BLaER1 treated with 17β-estradiol and CSF1 and Interleukin-3, amounts not matched to agents 10 nM and 100 nM (cell line): ENCODE measurements at regions not wholly inside any gene's neighbourhood (a gene's known extent, or its start where the extent isn't known, plus 50 kb on each side); places are given as distances from the start of the nearest gene placed in this dataset.

Experiments used
- H3K27ac ChIP-seq, 11 experiments: shearing (Covaris generic); formaldehyde crosslinking; 2 replicates each; pipeline ENCODE4 v1.8.1; 2022
- H3K27me3 ChIP-seq, 11 experiments: shearing (Covaris generic); formaldehyde crosslinking; 2 replicates each; pipeline ENCODE4 v1.8.1; 2022
- H3K36me3 ChIP-seq, 11 experiments: shearing (Covaris generic); formaldehyde crosslinking; 2 replicates each; pipeline ENCODE4 v1.8.1; 2022
- H3K4me1 ChIP-seq, 10 experiments: shearing (Covaris generic); formaldehyde crosslinking; 2 replicates each; pipeline ENCODE4 v1.8.1; 2022
- H3K4me2 ChIP-seq, 11 experiments: shearing (Covaris generic); formaldehyde crosslinking; 2 replicates each; pipeline ENCODE4 v1.8.1; 2022
- H3K4me3 ChIP-seq, 10 experiments: shearing (Covaris generic); formaldehyde crosslinking; 2 replicates each; pipeline ENCODE4 v1.8.1; 2022
- H3K9ac ChIP-seq, 11 experiments: shearing (Covaris generic); formaldehyde crosslinking; 2 replicates each; pipeline ENCODE4 v1.8.1; 2022
- H3K9me3 ChIP-seq, 11 experiments: shearing (Covaris generic); formaldehyde crosslinking; replicated peaks in 1 of 11; 2 replicates each; pipeline ENCODE4 v1.8.1; 2022
- H4K20me1 ChIP-seq, 11 experiments: shearing (Covaris generic); formaldehyde crosslinking; 2 replicates each; pipeline ENCODE4 v1.8.1; 2022
- Cebpa-rat ChIP-seq, 11 experiments: shearing (Covaris generic); IDR thresholded peaks; 2 replicates each; pipeline ENCODE4 v1.8.1; 2022

- Histone ChIP-seq H3K9ac (no peak overlapping the region), H3K27ac (no peak overlapping the region), H3K9me3 (peaks cover 0 to 26% (median 11%) of the 10 kb centered on the region in 11 experiments; a peak in 8 of 22 replicates), H3K4me3 (no peak overlapping the region), H3K4me1 (peaks cover 11 to 47% (median 18%) of the 10 kb centered on the region in 10 experiments; a peak in 19 of 20 replicates), H3K36me3 (no peaks in the 10 kb centered on the region), H3K27me3 (no peaks in the 10 kb centered on the region), H4K20me1 (no peaks in the 10 kb centered on the region), H3K4me2 (no peak overlapping the region)
- no peak for TF ChIP-seq Cebpa-rat (IDR thresholded peaks at IDR 0.05)
Measured at GRCh38 chr20:39117491-39117890, 155.3 kb downstream of the DHX35 start.

- Histone ChIP-seq H3K4me3 (no peak overlapping the region), H3K36me3 (no peaks in the 10 kb centered on the region), H3K9ac (no peak overlapping the region), H3K27me3 (peaks cover 0 to 6% (median 2%) of the 10 kb centered on the region in 11 experiments; a peak in 8 of 22 replicates), H3K4me1 (peaks cover 15 to 42% (median 26%) of the 10 kb centered on the region in 10 experiments; a peak in 19 of 20 replicates), H3K27ac (no peak overlapping the region), H3K9me3 (peaks cover 0 to 26% (median 11%) of the 10 kb centered on the region in 11 experiments; a peak in 8 of 22 replicates), H3K4me2 (no peak overlapping the region), H4K20me1 (no peaks in the 10 kb centered on the region)
- no peak for TF ChIP-seq Cebpa-rat (IDR thresholded peaks at IDR 0.05)
Measured at GRCh38 chr20:39116020-39116419, 153.9 kb downstream of the DHX35 start.

- peaks cover 0 to 21% (median 9%) of the 10 kb centered on the region in 11 experiments; a peak in 11 of 22 replicates for H3K27me3 ChIP-seq
- no peak for TF ChIP-seq Cebpa-rat (IDR thresholded peaks at IDR 0.05)
- no peak overlapping the region for H3K4me3 ChIP-seq
- H3K9me3 ChIP-seq = peaks cover 0 to 18% (median 5%) of the 10 kb centered on the region in 11 experiments; a peak in 8 of 22 replicates
- peak overlapping the region in 4 of 11 experiments; percentile 16 to 67 (median 32); a peak in 2 of 22 replicates for H3K9ac ChIP-seq
- no peaks in the 10 kb centered on the region; a peak in 1 of 22 replicates for H4K20me1 ChIP-seq
- peaks cover 0 to 15% (median 10%) of the 10 kb centered on the region in 10 experiments; a peak in 15 of 20 replicates for H3K4me1 ChIP-seq
- peak overlapping the region in 1 of 11 experiments; percentile 17; a peak in 1 of 22 replicates for H3K27ac ChIP-seq
- peak overlapping the region in 9 of 11 experiments; percentile 23 to 65 (median 49); a peak in 12 of 22 replicates for H3K4me2 ChIP-seq
- no peaks in the 10 kb centered on the region for H3K36me3 ChIP-seq
Measured at GRCh38 chr20:39112178-39112743, 150.1 kb downstream of the DHX35 start.

- no peaks in the 10 kb centered on the region; a peak in 1 of 22 replicates for H4K20me1 ChIP-seq
- peak overlapping the region in 9 of 11 experiments; percentile 23 to 65 (median 49); a peak in 15 of 22 replicates for H3K4me2 ChIP-seq
Measured at GRCh38 chr20:39111359-39112177, 149.4 kb downstream of the DHX35 start.

GRCh38 chr20:39110819-39111136 is 148.6 kb downstream of the DHX35 start:
- Histone ChIP-seq H3K36me3 (no peaks in the 10 kb centered on the region), H3K4me2 (no peak overlapping the region), H3K4me1 (peaks cover 0 to 15% (median 10%) of the 10 kb centered on the region in 10 experiments; a peak in 15 of 20 replicates), H3K9me3 (peaks cover 0 to 4% (median 0%) of the 10 kb centered on the region in 11 experiments; a peak in 2 of 22 replicates), H3K9ac (no peak overlapping the region), H3K4me3 (no peak overlapping the region), H3K27me3 (peaks cover 0 to 21% (median 9%) of the 10 kb centered on the region in 11 experiments; a peak in 11 of 22 replicates), H4K20me1 (no peaks in the 10 kb centered on the region; a peak in 1 of 22 replicates), H3K27ac (no peak overlapping the region)
- TF ChIP-seq Cebpa-rat (IDR thresholded peaks at IDR 0.05) = no peak

More at GRCh38 chr20:39111359-39112177, 149.4 kb downstream of the DHX35 start:
- Histone ChIP-seq H3K4me3 (no peak overlapping the region), H3K9me3 (peaks cover 0 to 11% (median 0%) of the 10 kb centered on the region in 11 experiments; a peak in 7 of 22 replicates), H3K27me3 (peaks cover 0 to 21% (median 9%) of the 10 kb centered on the region in 11 experiments; a peak in 11 of 22 replicates), H3K27ac (no peak overlapping the region), H3K36me3 (no peaks in the 10 kb centered on the region), H3K4me1 (peaks cover 0 to 15% (median 10%) of the 10 kb centered on the region in 10 experiments; a peak in 15 of 20 replicates), H3K9ac (peak overlapping the region in 3 of 11 experiments; percentile 20 to 67 (median 44); a peak in 3 of 22 replicates)
- TF ChIP-seq Cebpa-rat (IDR thresholded peaks at IDR 0.05) = no peak

- H3K36me3 ChIP-seq = no peaks in the 10 kb centered on the region
Measured at GRCh38 chr20:39109933-39110818, 148.0 kb downstream of the DHX35 start.

GRCh38 chr20:39108746-39109145 is 146.6 kb downstream of the DHX35 start:
- Histone ChIP-seq H3K9ac (no peak overlapping the region), H3K4me3 (no peak overlapping the region), H3K4me2 (no peak overlapping the region), H3K36me3 (no peaks in the 10 kb centered on the region), H3K4me1 (peaks cover 0 to 15% (median 10%) of the 10 kb centered on the region in 10 experiments; a peak in 15 of 20 replicates), H3K27ac (no peak overlapping the region), H4K20me1 (no peaks in the 10 kb centered on the region; a peak in 1 of 22 replicates), H3K9me3 (peaks cover 0 to 6% (median 0%) of the 10 kb centered on the region in 11 experiments; a peak in 4 of 22 replicates), H3K27me3 (peaks cover 0 to 21% (median 9%) of the 10 kb centered on the region in 11 experiments; a peak in 11 of 22 replicates)
- TF ChIP-seq Cebpa-rat (IDR thresholded peaks at IDR 0.05) = no peak

More at GRCh38 chr20:39109933-39110818, 148.0 kb downstream of the DHX35 start:
- peaks cover 0 to 21% (median 9%) of the 10 kb centered on the region in 11 experiments; a peak in 11 of 22 replicates for H3K27me3 ChIP-seq
- H4K20me1 ChIP-seq = no peaks in the 10 kb centered on the region; a peak in 1 of 22 replicates
- H3K27ac ChIP-seq = no peak overlapping the region
- TF ChIP-seq Cebpa-rat (IDR thresholded peaks at IDR 0.05) = no peak
- H3K9ac ChIP-seq = no peak overlapping the region
- peaks cover 0 to 15% (median 10%) of the 10 kb centered on the region in 10 experiments; a peak in 15 of 20 replicates for H3K4me1 ChIP-seq
- no peak overlapping the region for H3K4me2 ChIP-seq
- H3K4me3 ChIP-seq = no peak overlapping the region
- no peaks in the 10 kb centered on the region for H3K9me3 ChIP-seq

- Histone ChIP-seq H3K4me3 (no peak overlapping the region), H3K36me3 (no peaks in the 10 kb centered on the region), H3K4me2 (no peak overlapping the region), H3K9me3 (peaks cover 0 to 12% (median 0%) of the 10 kb centered on the region in 11 experiments; a peak in 4 of 22 replicates), H3K27ac (no peak overlapping the region), H4K20me1 (no peaks in the 10 kb centered on the region; a peak in 1 of 22 replicates), H3K9ac (no peak overlapping the region), H3K4me1 (peaks cover 0 to 15% (median 10%) of the 10 kb centered on the region in 10 experiments; a peak in 15 of 20 replicates), H3K27me3 (peaks cover 0 to 21% (median 9%) of the 10 kb centered on the region in 11 experiments; a peak in 11 of 22 replicates)
- no peak for TF ChIP-seq Cebpa-rat (IDR thresholded peaks at IDR 0.05)
Measured at GRCh38 chr20:39107741-39108140, 145.6 kb downstream of the DHX35 start.
